HEK293 (cell line): ENCODE measurements at regions not wholly inside any gene's neighbourhood (a gene's known extent, or its start where the extent isn't known, plus 50 kb on each side); places are given as distances from the start of the nearest gene placed in this dataset.

Experiments
- CTCF ChIA-PET: fragments of 350-600 bp; formaldehyde crosslinking; extraction: SDS; loops from one replicate; lab custom pipeline; 2021; ENCODE audit warnings: antibody characterized with exemption; lab: Yijun Ruan, JAX
- POLR2A ChIA-PET: fragments of 300-600 bp; formaldehyde crosslinking; extraction: SDS; loops from one replicate; lab custom pipeline; 2020; ENCODE audit warnings: antibody characterized with exemption, inconsistent platforms; lab: Yijun Ruan, JAX
- H3K27ac ChIP-seq: fragments of 200-500 bp; sonication (Bioruptor generic); 2 replicates; pipeline ENCODE4 v1.5.1; 2014; ENCODE audit warnings: low read depth, low read length, control low read depth, inconsistent platforms; ENCODE audit errors: extremely low read depth
- H3K36me3 ChIP-seq, 2 experiments: fragments of 200-500 bp in 1 of 2; sonication (Bioruptor generic) in 1 of 2; 1 replicate in 1 of 2; 2 replicates in 1 of 2; pipeline ENCODE4 v1.5.1; 2014 to 2017; ENCODE audit warnings: inconsistent platforms in 2 of 2, low read length in 2 of 2; ENCODE audit not compliant: control insufficient read depth in 2 of 2, insufficient read depth in 1 of 2
- H3K4me1 ChIP-seq: fragments of 200-500 bp; sonication (Bioruptor generic); 2 replicates; pipeline ENCODE4 v1.5.1; 2014; ENCODE audit warnings: mild to moderate bottlenecking, low read length, inconsistent platforms; ENCODE audit not compliant: control insufficient read depth, insufficient read depth
- H3K4me3 ChIP-seq: 2 replicates; pipeline ENCODE4 v1.5.1; 2011; ENCODE audit warnings: low read depth, mild to moderate bottlenecking, control low read depth, low read length, moderate library complexity
- H3K9me3 ChIP-seq: fragments of 200-500 bp; sonication (Bioruptor generic); 2 replicates; pipeline ENCODE4 v1.5.1; 2014; ENCODE audit warnings: low read depth, low read length, inconsistent platforms; ENCODE audit not compliant: control insufficient read depth, insufficient read depth
- BCL11B ChIP-seq: fragments of 450-650 bp; formaldehyde crosslinking; IDR thresholded peaks from 2 replicates; pipeline ENCODE4 v1.5.1; 2016; ENCODE audit warnings: low read depth, missing biosample characterization, missing genetic modification characterization
- GLIS2 ChIP-seq: fragments of 450-650 bp; formaldehyde crosslinking; IDR thresholded peaks from 2 replicates; pipeline ENCODE4 v1.5.1; 2016; ENCODE audit warnings: missing biosample characterization, missing genetic modification characterization
- HOXC10 ChIP-seq: sonication (generic); formaldehyde crosslinking; IDR thresholded peaks from 2 replicates; pipeline ENCODE4 v1.8.1; 2023; ENCODE audit warnings: mild to moderate bottlenecking, missing genetic modification reagents
- KLF7 ChIP-seq: fragments of 450-650 bp; formaldehyde crosslinking; IDR thresholded peaks from 2 replicates; pipeline ENCODE4 v1.5.1; 2016; ENCODE audit warnings: missing biosample characterization, missing genetic modification characterization, borderline replicate concordance
- MYNN ChIP-seq: fragments of 450-650 bp; formaldehyde crosslinking; IDR thresholded peaks from 2 replicates; pipeline ENCODE4 v1.5.1; 2016; ENCODE audit warnings: missing biosample characterization, missing genetic modification characterization, borderline replicate concordance
- MZF1 ChIP-seq: fragments of 450-650 bp; formaldehyde crosslinking; IDR thresholded peaks from 2 replicates; pipeline ENCODE4 v1.5.1; 2017; ENCODE audit warnings: missing biosample characterization, missing genetic modification characterization, borderline replicate concordance
- OVOL3 ChIP-seq: fragments of 450-650 bp; formaldehyde crosslinking; IDR thresholded peaks from 2 replicates; pipeline ENCODE4 v1.5.1; 2016; ENCODE audit warnings: missing biosample characterization, missing genetic modification characterization
- PRDM4 ChIP-seq: fragments of 450-650 bp; formaldehyde crosslinking; IDR thresholded peaks from 2 replicates; pipeline ENCODE4 v1.5.1; 2017; ENCODE audit warnings: missing biosample characterization, missing genetic modification characterization
- ZNF16 ChIP-seq: fragments of 450-650 bp; formaldehyde crosslinking; IDR thresholded peaks from 2 replicates; pipeline ENCODE4 v1.5.1; 2016; ENCODE audit warnings: low read depth, missing biosample characterization, missing genetic modification characterization
- ZNF169 ChIP-seq: fragments of 450-650 bp; formaldehyde crosslinking; IDR thresholded peaks from 2 replicates; pipeline ENCODE4 v1.5.1; 2016; ENCODE audit warnings: missing biosample characterization, missing genetic modification characterization
- ZNF2 ChIP-seq: fragments of 450-650 bp; formaldehyde crosslinking; IDR thresholded peaks from 2 replicates; pipeline ENCODE4 v1.5.1; 2016; ENCODE audit warnings: missing biosample characterization, missing genetic modification characterization
- ZNF214 ChIP-seq: fragments of 450-650 bp; formaldehyde crosslinking; IDR thresholded peaks from 2 replicates; pipeline ENCODE4 v1.5.1; 2017; ENCODE audit warnings: missing biosample characterization, mild to moderate bottlenecking, missing genetic modification characterization, borderline replicate concordance
- ZNF221 ChIP-seq: fragments of 450-650 bp; formaldehyde crosslinking; IDR thresholded peaks from 2 replicates; pipeline ENCODE4 v1.5.1; 2017; ENCODE audit warnings: missing biosample characterization, missing genetic modification characterization, borderline replicate concordance
- ZNF26 ChIP-seq: fragments of 450-650 bp; formaldehyde crosslinking; IDR thresholded peaks from 2 replicates; pipeline ENCODE4 v1.5.1; 2016; ENCODE audit warnings: missing biosample characterization, missing genetic modification characterization
- ZNF266 ChIP-seq: fragments of 450-650 bp; formaldehyde crosslinking; IDR thresholded peaks from 2 replicates; pipeline ENCODE4 v1.5.1; 2016; ENCODE audit warnings: missing biosample characterization, missing genetic modification characterization, low read depth
- ZNF521 ChIP-seq: fragments of 450-650 bp; formaldehyde crosslinking; IDR thresholded peaks from 2 replicates; pipeline ENCODE4 v1.5.1; 2017; ENCODE audit warnings: missing biosample characterization, mild to moderate bottlenecking, missing genetic modification characterization
- ZNF558 ChIP-seq: fragments of 450-650 bp; formaldehyde crosslinking; IDR thresholded peaks from 2 replicates; pipeline ENCODE4 v1.5.1; 2016; ENCODE audit warnings: missing biosample characterization, missing genetic modification characterization
- ZNF629 ChIP-seq: fragments of 450-650 bp; formaldehyde crosslinking; IDR thresholded peaks from 2 replicates; pipeline ENCODE4 v1.5.1; 2017; ENCODE audit warnings: missing biosample characterization, missing genetic modification characterization
- ZNF76 ChIP-seq: fragments of 450-650 bp; formaldehyde crosslinking; IDR thresholded peaks from 2 replicates; pipeline ENCODE4; 2016; ENCODE audit warnings: low read depth, missing biosample characterization, missing genetic modification characterization, borderline replicate concordance
- ZNF785 ChIP-seq: fragments of 450-650 bp; formaldehyde crosslinking; IDR thresholded peaks from 2 replicates; pipeline ENCODE4 v1.5.1; 2016; ENCODE audit warnings: missing biosample characterization, missing genetic modification characterization
- ZNF830 ChIP-seq: fragments of 450-650 bp; IDR thresholded peaks from 2 replicates; pipeline ENCODE4 v1.5.0; 2018; ENCODE audit warnings: missing biosample characterization, missing genetic modification characterization, low read depth, mild to moderate bottlenecking, moderate library complexity
- ZNF843 ChIP-seq: fragments of 450-650 bp; formaldehyde crosslinking; IDR thresholded peaks from 2 replicates; pipeline ENCODE4 v1.5.1; 2016; ENCODE audit warnings: missing biosample characterization, missing genetic modification characterization
- TF ChIP-seq, protein P1 (sequence below): fragments of 450-650 bp; formaldehyde crosslinking; IDR thresholded peaks from 2 replicates; pipeline ENCODE4 v1.5.1; 2016; ENCODE audit warnings: missing biosample characterization, missing genetic modification characterization
- TF ChIP-seq, protein P2 (sequence below): fragments of 450-650 bp; formaldehyde crosslinking; IDR thresholded peaks from 2 replicates; pipeline ENCODE4 v1.5.1; 2016; ENCODE audit warnings: missing biosample characterization, missing genetic modification characterization
- TF ChIP-seq, protein P3 (sequence below): fragments of 450-650 bp; formaldehyde crosslinking; IDR thresholded peaks from 2 replicates; pipeline ENCODE4 v1.5.1; 2016; ENCODE audit warnings: missing biosample characterization, missing genetic modification characterization

- TF ChIP-seq, protein P1, sequence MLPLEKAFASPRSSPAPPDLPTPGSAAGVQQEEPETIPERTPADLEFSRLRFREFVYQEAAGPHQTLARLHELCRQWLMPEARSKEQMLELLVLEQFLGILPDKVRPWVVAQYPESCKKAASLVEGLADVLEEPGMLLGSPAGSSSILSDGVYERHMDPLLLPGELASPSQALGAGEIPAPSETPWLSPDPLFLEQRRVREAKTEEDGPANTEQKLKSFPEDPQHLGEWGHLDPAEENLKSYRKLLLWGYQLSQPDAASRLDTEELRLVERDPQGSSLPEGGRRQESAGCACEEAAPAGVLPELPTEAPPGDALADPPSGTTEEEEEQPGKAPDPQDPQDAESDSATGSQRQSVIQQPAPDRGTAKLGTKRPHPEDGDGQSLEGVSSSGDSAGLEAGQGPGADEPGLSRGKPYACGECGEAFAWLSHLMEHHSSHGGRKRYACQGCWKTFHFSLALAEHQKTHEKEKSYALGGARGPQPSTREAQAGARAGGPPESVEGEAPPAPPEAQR (tag by site-specific recombination): no peak
- no peak for TF ChIP-seq ZNF76
- no peak for TF ChIP-seq ZNF169 (tag by site-specific recombination)
- no peak for TF ChIP-seq KLF7 (tag by site-specific recombination)
- no peak for TF ChIP-seq ZNF16 (tag by site-specific recombination)
Measured at GRCh38 chr4:18669390-18669789, 647.8 kb upstream of the LCORL start (continued).

DNA sequence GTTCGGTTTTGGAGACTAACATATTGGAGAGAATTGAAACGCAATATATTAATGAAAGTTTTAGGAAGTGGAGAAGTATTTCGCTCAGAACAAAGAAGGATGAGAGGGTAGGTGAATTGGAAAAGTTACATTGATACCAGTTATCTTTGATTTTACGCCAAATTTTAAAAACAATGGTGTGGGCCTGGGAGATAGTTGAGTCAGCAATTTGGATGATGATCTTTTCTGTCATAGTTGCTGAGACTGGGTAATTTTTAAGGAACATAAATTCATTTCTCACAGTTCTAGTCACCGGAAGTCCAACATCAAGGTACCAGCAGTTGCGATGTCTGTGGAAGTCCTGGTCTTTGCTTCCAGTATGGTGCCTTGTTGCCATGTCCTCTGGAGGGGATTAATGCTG lies 644.8 kb upstream of the LCORL start:
- CTCF ChIA-PET: no interaction called here
- Histone ChIP-seq H3K36me3 (no peaks in the 10 kb centered on the region), H3K27ac (no peak overlapping the region), H3K9me3 (no peaks in the 10 kb centered on the region), H3K4me3 (no peak overlapping the region), H3K4me1 (no peaks in the 10 kb centered on the region)
- TF ChIP-seq ZNF629 (no peak), HOXC10 (CRISPR knock-in tag) (no peak), ZNF266 (no peak), ZNF221 (tag by site-specific recombination) (no peak), GLIS2 (tag by site-specific recombination) (no peak), ZNF2 (tag by site-specific recombination) (no peak), ZNF521 (no peak), PRDM4 (tag by site-specific recombination) (no peak)
- TF ChIP-seq, protein P2, sequence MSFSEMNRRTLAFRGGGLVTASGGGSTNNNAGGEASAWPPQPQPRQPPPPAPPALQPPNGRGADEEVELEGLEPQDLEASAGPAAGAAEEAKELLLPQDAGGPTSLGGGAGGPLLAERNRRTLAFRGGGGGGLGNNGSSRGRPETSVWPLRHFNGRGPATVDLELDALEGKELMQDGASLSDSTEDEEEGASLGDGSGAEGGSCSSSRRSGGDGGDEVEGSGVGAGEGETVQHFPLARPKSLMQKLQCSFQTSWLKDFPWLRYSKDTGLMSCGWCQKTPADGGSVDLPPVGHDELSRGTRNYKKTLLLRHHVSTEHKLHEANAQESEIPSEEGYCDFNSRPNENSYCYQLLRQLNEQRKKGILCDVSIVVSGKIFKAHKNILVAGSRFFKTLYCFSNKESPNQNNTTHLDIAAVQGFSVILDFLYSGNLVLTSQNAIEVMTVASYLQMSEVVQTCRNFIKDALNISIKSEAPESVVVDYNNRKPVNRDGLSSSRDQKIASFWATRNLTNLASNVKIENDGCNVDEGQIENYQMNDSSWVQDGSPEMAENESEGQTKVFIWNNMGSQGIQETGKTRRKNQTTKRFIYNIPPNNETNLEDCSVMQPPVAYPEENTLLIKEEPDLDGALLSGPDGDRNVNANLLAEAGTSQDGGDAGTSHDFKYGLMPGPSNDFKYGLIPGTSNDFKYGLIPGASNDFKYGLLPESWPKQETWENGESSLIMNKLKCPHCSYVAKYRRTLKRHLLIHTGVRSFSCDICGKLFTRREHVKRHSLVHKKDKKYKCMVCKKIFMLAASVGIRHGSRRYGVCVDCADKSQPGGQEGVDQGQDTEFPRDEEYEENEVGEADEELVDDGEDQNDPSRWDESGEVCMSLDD: no peak
- TF ChIP-seq, protein P3, sequence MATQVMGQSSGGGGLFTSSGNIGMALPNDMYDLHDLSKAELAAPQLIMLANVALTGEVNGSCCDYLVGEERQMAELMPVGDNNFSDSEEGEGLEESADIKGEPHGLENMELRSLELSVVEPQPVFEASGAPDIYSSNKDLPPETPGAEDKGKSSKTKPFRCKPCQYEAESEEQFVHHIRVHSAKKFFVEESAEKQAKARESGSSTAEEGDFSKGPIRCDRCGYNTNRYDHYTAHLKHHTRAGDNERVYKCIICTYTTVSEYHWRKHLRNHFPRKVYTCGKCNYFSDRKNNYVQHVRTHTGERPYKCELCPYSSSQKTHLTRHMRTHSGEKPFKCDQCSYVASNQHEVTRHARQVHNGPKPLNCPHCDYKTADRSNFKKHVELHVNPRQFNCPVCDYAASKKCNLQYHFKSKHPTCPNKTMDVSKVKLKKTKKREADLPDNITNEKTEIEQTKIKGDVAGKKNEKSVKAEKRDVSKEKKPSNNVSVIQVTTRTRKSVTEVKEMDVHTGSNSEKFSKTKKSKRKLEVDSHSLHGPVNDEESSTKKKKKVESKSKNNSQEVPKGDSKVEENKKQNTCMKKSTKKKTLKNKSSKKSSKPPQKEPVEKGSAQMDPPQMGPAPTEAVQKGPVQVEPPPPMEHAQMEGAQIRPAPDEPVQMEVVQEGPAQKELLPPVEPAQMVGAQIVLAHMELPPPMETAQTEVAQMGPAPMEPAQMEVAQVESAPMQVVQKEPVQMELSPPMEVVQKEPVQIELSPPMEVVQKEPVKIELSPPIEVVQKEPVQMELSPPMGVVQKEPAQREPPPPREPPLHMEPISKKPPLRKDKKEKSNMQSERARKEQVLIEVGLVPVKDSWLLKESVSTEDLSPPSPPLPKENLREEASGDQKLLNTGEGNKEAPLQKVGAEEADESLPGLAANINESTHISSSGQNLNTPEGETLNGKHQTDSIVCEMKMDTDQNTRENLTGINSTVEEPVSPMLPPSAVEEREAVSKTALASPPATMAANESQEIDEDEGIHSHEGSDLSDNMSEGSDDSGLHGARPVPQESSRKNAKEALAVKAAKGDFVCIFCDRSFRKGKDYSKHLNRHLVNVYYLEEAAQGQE: no peak
- POLR2A ChIA-PET: no interaction called here

- POLR2A ChIA-PET: no interaction called here
- Histone ChIP-seq H3K4me1 (no peaks in the 10 kb centered on the region), H3K27ac (no peak overlapping the region), H3K9me3 (no peaks in the 10 kb centered on the region), H3K36me3 (no peaks in the 10 kb centered on the region), H3K4me3 (no peak overlapping the region)
- CTCF ChIA-PET: no interaction called here
- no peak for TF ChIP-seq ZNF214
- TF ChIP-seq BCL11B: no peak
- no peak for TF ChIP-seq MZF1
- no peak for TF ChIP-seq ZNF785 (tag by site-specific recombination)
- TF ChIP-seq ZNF558 (tag by site-specific recombination): no peak
- no peak for TF ChIP-seq MYNN (tag by site-specific recombination)
- TF ChIP-seq ZNF830: no peak
- no peak for TF ChIP-seq OVOL3
- no peak for TF ChIP-seq ZNF843 (tag by site-specific recombination)
- no peak for TF ChIP-seq ZNF26 (tag by site-specific recombination)
Measured at GRCh38 chr4:18664171-18664570, 642.6 kb upstream of the LCORL start.
